ENCODE measurements at regions not wholly inside any gene's neighbourhood (a gene's known extent, or its start where the extent isn't known, plus 50 kb on each side); places are given as distances from the start of the nearest gene placed in this dataset.

- Histone ChIP-seq H3K27me3 (no peaks in the 10 kb centered on the region), H3K4me3 (no peak overlapping the region), H3K4me1 (peaks cover 0 to 3% (median 0%) of the 10 kb centered on the region in 4 donors), H3K27ac (peak overlapping the region in 1 of 4 donors; percentile 51), H3K9me3 (no peaks in the 10 kb centered on the region), H3K36me3 (no peaks in the 10 kb centered on the region)
- peak in 1 of 2 donors; percentile 14 for TF ChIP-seq EP300 (IDR thresholded peaks at IDR 0.05)
- no peak for TF ChIP-seq CTCF (IDR thresholded peaks at IDR 0.05)
- 13 to 15% methylated on average over 3 of the region's 3 CpGs for WGBS, 2 donors
- DNase-seq (ENCODE audit: low spot score in 2 of 2), result peak in 1 of 2 donors; percentile 33
Measured at GRCh38 chr15:61393949-61394348, 164.8 kb upstream of the RORA start.

- DNase-seq (ENCODE audit: low spot score in 2 of 2), result no peak
- Histone ChIP-seq H3K4me3 (no peak overlapping the region), H3K27ac (peak overlapping the region in 1 of 4 donors; percentile 51), H3K27me3 (no peaks in the 10 kb centered on the region), H3K36me3 (no peaks in the 10 kb centered on the region), H3K4me1 (peaks cover 0 to 3% (median 0%) of the 10 kb centered on the region in 4 donors), H3K9me3 (no peaks in the 10 kb centered on the region)
- no peak for TF ChIP-seq EP300 (IDR thresholded peaks at IDR 0.05)
- WGBS, 2 donors, result 43% methylated on average over 3 of the region's 3 CpGs
Measured at GRCh38 chr15:61393524-61393923, 164.4 kb upstream of the RORA start.

- H3K36me3 ChIP-seq, result no peaks in the 10 kb centered on the region
- no peaks in the 10 kb centered on the region for H3K9me3 ChIP-seq
- no peak overlapping the region for H3K27ac ChIP-seq
- peaks cover 0 to 3% (median 0%) of the 10 kb centered on the region in 4 donors for H3K4me1 ChIP-seq
- H3K4me3 ChIP-seq, result no peak overlapping the region
- no peak for DNase-seq (ENCODE audit: low spot score in 2 of 2)
- TF ChIP-seq POLR2A (IDR thresholded peaks at IDR 0.05), result no peak
- no peak for TF ChIP-seq EP300 (IDR thresholded peaks at IDR 0.05)
- TF ChIP-seq CTCF (IDR thresholded peaks at IDR 0.05), result no peak
- no peaks in the 10 kb centered on the region for H3K27me3 ChIP-seq
Measured at GRCh38 chr15:61390138-61390537, 161.0 kb upstream of the RORA start.

- TF ChIP-seq CTCF (IDR thresholded peaks at IDR 0.05) (no peak), POLR2A (IDR thresholded peaks at IDR 0.05) (no peak), EP300 (IDR thresholded peaks at IDR 0.05) (no peak)
- Histone ChIP-seq H3K4me1 (peaks cover 0 to 3% (median 0%) of the 10 kb centered on the region in 4 donors), H3K4me3 (no peak overlapping the region), H3K27ac (no peak overlapping the region), H3K36me3 (no peaks in the 10 kb centered on the region), H3K9me3 (no peaks in the 10 kb centered on the region), H3K27me3 (no peaks in the 10 kb centered on the region)
- WGBS, 2 donors, result 85 to 90% methylated on average over 6 of the region's 6 CpGs
- DNase-seq (ENCODE audit: low spot score in 2 of 2), result no peak
Measured at GRCh38 chr15:61389334-61390028, 160.4 kb upstream of the RORA start.

GRCh38 chr15:61387675-61388074 lies 158.6 kb upstream of the RORA start:
- Histone ChIP-seq H3K4me3 (no peak overlapping the region), H3K27ac (no peak overlapping the region), H3K27me3 (no peaks in the 10 kb centered on the region), H3K9me3 (no peaks in the 10 kb centered on the region), H3K4me1 (no peaks in the 10 kb centered on the region), H3K36me3 (no peaks in the 10 kb centered on the region)
- TF ChIP-seq CTCF (IDR thresholded peaks at IDR 0.05) (no peak), EP300 (IDR thresholded peaks at IDR 0.05) (no peak)
- DNase-seq (ENCODE audit: low spot score in 2 of 2), result no peak

GRCh38 chr15:61383421-61383820 lies 154.3 kb upstream of the RORA start:
- Histone ChIP-seq H3K9me3 (no peaks in the 10 kb centered on the region), H3K27ac (no peak overlapping the region), H3K27me3 (no peaks in the 10 kb centered on the region), H3K4me1 (no peaks in the 10 kb centered on the region), H3K36me3 (no peaks in the 10 kb centered on the region), H3K4me3 (no peak overlapping the region)
- DNase-seq (ENCODE audit: low spot score in 2 of 2), result no peak
- TF ChIP-seq CTCF (IDR thresholded peaks at IDR 0.05), result no peak
- no peak for TF ChIP-seq POLR2A (IDR thresholded peaks at IDR 0.05)
- TF ChIP-seq EP300 (IDR thresholded peaks at IDR 0.05), result no peak
- WGBS, 2 donors, result 53 to 67% methylated on average over 2 of the region's 2 CpGs

All from tibial nerve (tissue), 4 donors.